Neural progenitor cell (in vitro differentiated cells): ENCODE measurements at regions not wholly inside any gene's neighbourhood (a gene's known extent, or its start where the extent isn't known, plus 50 kb on each side); places are given as distances from the start of the nearest gene placed in this dataset.

Experiments
- DNase-seq: peaks from one replicate; pipeline ENCODE4 v3.0.0-alpha.2; 2016; ENCODE audit warnings: low spot score
- H2AFZ ChIP-seq: fragments of 200-600 bp; sonication (generic); replicated peaks from 2 replicates; pipeline ENCODE4 v1.6.1; 2016; ENCODE audit warnings: antibody characterized with exemption
- H3F3A ChIP-seq: fragments of 200-600 bp; sonication (generic); 2 replicates; pipeline ENCODE4 v1.6.1; 2016; ENCODE audit warnings: antibody characterized with exemption, low read depth
- H3K27ac ChIP-seq: fragments of 200-600 bp; sonication (generic); 2 replicates; pipeline ENCODE4 v1.5.1; 2016; ENCODE audit warnings: mild to moderate bottlenecking
- H3K27me3 ChIP-seq: fragments of 200-600 bp; sonication (generic); 2 replicates; pipeline ENCODE4 v1.6.1; 2016; ENCODE audit warnings: mild to moderate bottlenecking, moderate library complexity
- H3K36me3 ChIP-seq: fragments of 200-600 bp; sonication (generic); 2 replicates; pipeline ENCODE4 v1.5.1; 2016
- H3K4me1 ChIP-seq: fragments of 200-600 bp; sonication (generic); 2 replicates; pipeline ENCODE4 v1.6.1; 2016; ENCODE audit warnings: mixed run types
- H3K4me2 ChIP-seq: fragments of 200-600 bp; sonication (generic); 2 replicates; pipeline ENCODE4 v1.6.1; 2016
- H3K4me3 ChIP-seq: fragments of 200-600 bp; sonication (generic); 2 replicates; pipeline ENCODE4 v1.5.1; 2016
- H3K79me2 ChIP-seq: fragments of 200-600 bp; sonication (generic); 2 replicates; pipeline ENCODE4 v1.6.1; 2016; ENCODE audit warnings: low read depth
- H3K9ac ChIP-seq: fragments of 200-600 bp; sonication (generic); 2 replicates; pipeline ENCODE4 v1.6.1; 2016
- H3K9me3 ChIP-seq: fragments of 200-600 bp; sonication (generic); 2 replicates; pipeline ENCODE4 v1.5.1; 2016; ENCODE audit warnings: low read depth
- H4K20me1 ChIP-seq: fragments of 200-600 bp; sonication (generic); 2 replicates; pipeline ENCODE4 v1.6.1; 2016; ENCODE audit warnings: low read depth
- H3K27ac Mint-ChIP-seq: 3 replicates; pipeline ENCODE4 v1.8.0; 2021; ENCODE audit warnings: mixed read lengths
- H3K27me3 Mint-ChIP-seq: 2 replicates; pipeline ENCODE4 v1.8.0; 2022; ENCODE audit warnings: low read depth, mild to moderate bottlenecking, inconsistent platforms, moderate library complexity, mixed read lengths; ENCODE audit not compliant: insufficient read depth
- H3K36me3 Mint-ChIP-seq: 3 replicates; pipeline ENCODE4 v1.8.0; 2021; ENCODE audit warnings: mixed read lengths
- H3K4me1 Mint-ChIP-seq: 3 replicates; pipeline ENCODE4 v1.8.0; 2021; ENCODE audit warnings: mixed read lengths
- H3K4me3 Mint-ChIP-seq: 3 replicates; pipeline ENCODE4 v1.8.0; 2021; ENCODE audit warnings: mild to moderate bottlenecking, moderate library complexity, mixed read lengths
- H3K9me3 Mint-ChIP-seq: 3 replicates; pipeline ENCODE4 v1.8.0; 2020; ENCODE audit warnings: mixed read lengths
- CTCF ChIP-seq: fragments of 200-600 bp; sonication (generic); IDR thresholded peaks from 2 replicates; pipeline ENCODE4 v1.5.1; 2017; ENCODE audit warnings: antibody characterized with exemption, mild to moderate bottlenecking
- EZH2 ChIP-seq: fragments of 200-600 bp; sonication (generic); IDR thresholded peaks from 2 replicates; pipeline ENCODE4 v1.6.1; 2017; ENCODE audit warnings: antibody characterized with exemption, mild to moderate bottlenecking, moderate library complexity
- EZH2phosphoT487 ChIP-seq: fragments of 200-600 bp; sonication (generic); IDR thresholded peaks from 2 replicates; pipeline ENCODE4 v1.6.1; 2017; ENCODE audit warnings: antibody characterized with exemption

DNA sequence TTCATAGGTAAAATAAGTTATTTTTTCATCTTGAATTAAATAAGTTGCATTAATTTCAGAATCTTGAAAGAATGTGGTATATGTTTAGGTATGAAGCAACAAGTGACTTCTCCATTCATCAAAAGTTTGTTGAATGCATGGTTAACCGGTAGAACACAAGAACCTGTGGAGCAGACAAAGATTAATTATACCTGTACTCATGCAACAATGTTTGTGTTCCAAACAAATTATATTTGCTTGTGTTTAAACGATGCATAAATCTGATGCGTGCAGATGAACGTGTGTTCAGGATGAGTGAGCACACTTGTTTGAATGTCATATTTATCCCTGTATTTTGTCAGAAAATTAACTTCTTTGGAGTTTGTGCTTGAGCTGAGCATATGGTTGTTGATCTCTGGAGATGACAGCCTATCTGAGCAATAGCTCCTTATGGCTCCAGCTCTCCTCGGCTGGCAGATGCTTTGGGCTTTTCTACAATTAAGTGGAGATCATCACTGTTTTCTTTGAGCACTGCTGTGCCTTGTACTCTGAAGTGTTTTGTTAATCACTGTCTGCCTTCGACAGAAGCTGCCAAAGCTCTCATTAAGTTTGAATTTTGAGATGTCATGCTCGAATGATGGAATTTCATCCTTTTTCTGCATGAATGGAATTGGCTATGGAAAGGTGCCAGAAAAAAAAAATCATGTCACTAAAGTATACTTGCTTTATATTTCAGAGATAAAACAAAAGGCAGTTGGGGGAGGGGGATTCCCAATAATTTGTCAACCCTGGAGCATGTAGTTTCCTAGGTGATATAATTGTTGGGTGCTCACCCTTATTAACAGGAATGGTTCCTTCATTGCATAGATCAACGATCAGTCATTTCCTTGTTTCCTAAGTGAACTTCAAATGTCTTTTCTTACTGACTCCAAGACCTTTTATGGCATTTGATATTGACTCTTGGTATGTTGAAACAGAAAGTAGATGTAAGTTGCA lies 502.5 kb upstream of the ARRDC3 start:
- no peak overlapping the region for H2AFZ ChIP-seq
- no peaks in the 10 kb centered on the region for H4K20me1 ChIP-seq
- DNase-seq: no peak
- H3K79me2 ChIP-seq: no peaks in the 10 kb centered on the region
- H3K4me2 ChIP-seq: no peak overlapping the region
- H3K27ac ChIP-seq: no peak overlapping the region
- Mint-ChIP-seq H3K27ac (peak overlapping the region; percentile 78), H3K36me3 (no peaks in the 10 kb centered on the region), H3K9me3 (peaks cover 8% of the 10 kb centered on the region), H3K4me3 (no peak overlapping the region), H3K4me1 (peaks cover 19% of the 10 kb centered on the region), H3K27me3 (no peaks in the 10 kb centered on the region)
- H3K4me3 ChIP-seq: no peak overlapping the region
- peaks cover 14% of the 10 kb centered on the region for H3K4me1 ChIP-seq
- H3K9me3 ChIP-seq: no peaks in the 10 kb centered on the region
- TF ChIP-seq EZH2phosphoT487 (no peak), EZH2 (no peak), CTCF (no peak)
- H3K36me3 ChIP-seq: no peaks in the 10 kb centered on the region
- H3F3A ChIP-seq: no peaks in the 10 kb centered on the region
- H3K9ac ChIP-seq: no peak overlapping the region
- H3K27me3 ChIP-seq: no peaks in the 10 kb centered on the region

- Histone ChIP-seq H2AFZ (no peak overlapping the region), H3K4me1 (peaks cover 14% of the 10 kb centered on the region), H3K79me2 (no peaks in the 10 kb centered on the region), H3K27ac (no peak overlapping the region), H4K20me1 (no peaks in the 10 kb centered on the region), H3K9ac (no peak overlapping the region), H3K27me3 (no peaks in the 10 kb centered on the region), H3K9me3 (no peaks in the 10 kb centered on the region), H3K4me2 (no peak overlapping the region), H3K4me3 (no peak overlapping the region), H3K36me3 (no peaks in the 10 kb centered on the region), H3F3A (no peaks in the 10 kb centered on the region)
- no peak for TF ChIP-seq EZH2
- TF ChIP-seq CTCF: no peak
- Mint-ChIP-seq H3K27me3 (peaks cover 2% of the 10 kb centered on the region), H3K36me3 (no peaks in the 10 kb centered on the region), H3K9me3 (peaks cover 7% of the 10 kb centered on the region), H3K27ac (no peak overlapping the region), H3K4me3 (no peak overlapping the region), H3K4me1 (peaks cover 19% of the 10 kb centered on the region)
- no peak for DNase-seq
Observed at GRCh38 chr5:91884036-91884435, 500.9 kb upstream of the ARRDC3 start.

GRCh38 chr5:91875196-91875779 lies 492.2 kb upstream of the ARRDC3 start:
- Histone ChIP-seq H3K4me2 (peak overlapping the region; percentile 47), H3K4me3 (no peak overlapping the region), H3K27me3 (no peaks in the 10 kb centered on the region), H2AFZ (peak overlapping the region; percentile 77), H4K20me1 (no peaks in the 10 kb centered on the region), H3F3A (no peaks in the 10 kb centered on the region), H3K27ac (no peak overlapping the region), H3K36me3 (no peaks in the 10 kb centered on the region), H3K9me3 (no peaks in the 10 kb centered on the region), H3K4me1 (peaks cover 24% of the 10 kb centered on the region), H3K79me2 (no peaks in the 10 kb centered on the region), H3K9ac (no peak overlapping the region)
- H3K9me3 Mint-ChIP-seq: peaks cover 7% of the 10 kb centered on the region
- peaks cover 5% of the 10 kb centered on the region for H3K4me1 Mint-ChIP-seq
- peak overlapping the region; percentile 86 for H3K27ac Mint-ChIP-seq
- DNase-seq: peak; percentile 63
- no peak overlapping the region for H3K4me3 Mint-ChIP-seq
- H3K27me3 Mint-ChIP-seq: peaks cover 8% of the 10 kb centered on the region
- no peaks in the 10 kb centered on the region for H3K36me3 Mint-ChIP-seq
- TF ChIP-seq CTCF (no peak), EZH2phosphoT487 (no peak), EZH2 (no peak)
